Ascending aorta (tissue), 2 donors: ENCODE measurements at regions not wholly inside any gene's neighbourhood (a gene's known extent, or its start where the extent isn't known, plus 50 kb on each side); places are given as distances from the start of the nearest gene placed in this dataset.
A peak's percentile ranks its signal among the peaks of the same experiment; 100 is the strongest.

Source experiments
- DNase-seq, 2 donors: peaks; one replicate each; pipeline ENCODE4 v3.0.0-alpha.2; 2019; ENCODE audit warnings: low spot score in 2 of 2
- H3K27ac ChIP-seq, 2 donors: fragments of 200-600 bp; sonication (generic); one replicate each; pipeline ENCODE4 v1.5.1; 2016 to 2017; ENCODE audit warnings: mild to moderate bottlenecking in 1 of 2
- H3K27me3 ChIP-seq: fragments of 200-600 bp; sonication (generic); one replicate; pipeline ENCODE4 v1.5.1; 2017
- H3K36me3 ChIP-seq, 2 donors: fragments of 200-600 bp; sonication (generic); one replicate each; pipeline ENCODE4 v1.5.1; 2016
- H3K4me1 ChIP-seq, 2 donors: fragments of 200-600 bp; sonication (generic); one replicate each; pipeline ENCODE4 v1.5.1; 2016 to 2017; ENCODE audit warnings: mild to moderate bottlenecking in 1 of 2
- H3K4me3 ChIP-seq, 2 donors: fragments of 200-600 bp; sonication (generic); one replicate each; pipeline ENCODE4 v1.5.1; 2016 to 2017; ENCODE audit warnings: mild to moderate bottlenecking in 1 of 2
- H3K9me3 ChIP-seq, 2 donors: fragments of 200-600 bp; sonication (generic); one replicate each; pipeline ENCODE4 v1.5.1; 2016
- CTCF ChIP-seq, 3 experiments: fragments of 200-600 bp in 2 of 3; fragments of 450-650 bp in 1 of 3; sonication (generic) in 2 of 3; IDR thresholded peaks; one replicate each; pipeline ENCODE4 v1.5.1; 2016 to 2019; ENCODE audit warnings: antibody characterized with exemption in 3 of 3, mild to moderate bottlenecking in 1 of 3, moderate library complexity in 1 of 3
- intact Hi-C: fragments of 100-400 bp; cut with DNase I; formaldehyde crosslinking; loops from one replicate; pipeline ENCODE4 v1.15.1; 2023

GRCh38 chr22:49229483-49230193 lies 598.0 kb downstream of the BRD1 start:
- no peak for TF ChIP-seq CTCF (IDR thresholded peaks at IDR 0.05)
- Histone ChIP-seq H3K27ac (no peak overlapping the region), H3K4me1 (no peaks in the 10 kb centered on the region), H3K36me3 (no peaks in the 10 kb centered on the region), H3K9me3 (no peaks in the 10 kb centered on the region), H3K27me3 (no peaks in the 10 kb centered on the region), H3K4me3 (no peak overlapping the region)
- intact Hi-C loops: no loop called here
- DNase-seq: peak in 1 of 2 donors; percentile 40

- peak in 1 of 2 donors; percentile 51 for DNase-seq
- Histone ChIP-seq H3K4me3 (no peak overlapping the region), H3K27ac (no peak overlapping the region), H3K27me3 (no peaks in the 10 kb centered on the region), H3K36me3 (no peaks in the 10 kb centered on the region), H3K4me1 (no peaks in the 10 kb centered on the region), H3K9me3 (no peaks in the 10 kb centered on the region)
- TF ChIP-seq CTCF (IDR thresholded peaks at IDR 0.05): no peak
- intact Hi-C loops: no loop called here
Measured at GRCh38 chr22:49228431-49229037, 599.1 kb downstream of the BRD1 start.

- H3K36me3 ChIP-seq: no peaks in the 10 kb centered on the region
- H3K4me3 ChIP-seq: no peak overlapping the region
- H3K4me1 ChIP-seq: no peaks in the 10 kb centered on the region
- peak in 1 of 2 donors; percentile 19 for DNase-seq
- no peaks in the 10 kb centered on the region for H3K9me3 ChIP-seq
- no peaks in the 10 kb centered on the region for H3K27me3 ChIP-seq
- H3K27ac ChIP-seq: no peak overlapping the region
- intact Hi-C loops: no loop called here
- no peak for TF ChIP-seq CTCF (IDR thresholded peaks at IDR 0.05)
Measured at GRCh38 chr22:49227670-49228069, 600.0 kb downstream of the BRD1 start.

- Histone ChIP-seq H3K36me3 (no peaks in the 10 kb centered on the region), H3K27me3 (no peaks in the 10 kb centered on the region), H3K27ac (no peak overlapping the region), H3K9me3 (no peaks in the 10 kb centered on the region), H3K4me1 (no peaks in the 10 kb centered on the region), H3K4me3 (no peak overlapping the region)
- TF ChIP-seq CTCF (IDR thresholded peaks at IDR 0.05): no peak
- DNase-seq: no peak
- intact Hi-C loops: no loop called here
Measured at GRCh38 chr22:49226096-49226495, 601.6 kb downstream of the BRD1 start.

GRCh38 chr22:49224243-49224642 lies 603.4 kb downstream of the BRD1 start:
- intact Hi-C loops: no loop called here
- DNase-seq: no peak
- Histone ChIP-seq H3K36me3 (no peaks in the 10 kb centered on the region), H3K4me3 (no peak overlapping the region), H3K9me3 (no peaks in the 10 kb centered on the region), H3K27ac (no peak overlapping the region), H3K27me3 (no peaks in the 10 kb centered on the region), H3K4me1 (no peaks in the 10 kb centered on the region)
- TF ChIP-seq CTCF (IDR thresholded peaks at IDR 0.05): no peak
